AG09319 (cell line): ENCODE measurements at regions not wholly inside any gene's neighbourhood (a gene's known extent, or its start where the extent isn't known, plus 50 kb on each side); places are given as distances from the start of the nearest gene placed in this dataset.

Source experiments
- DNase-seq: peaks from one replicate; pipeline ENCODE4 v3.0.0-alpha.2; 2010; ENCODE audit warnings: low read depth; ENCODE audit errors: extremely low read depth
- CTCF ChIP-seq: IDR thresholded peaks from 2 replicates; pipeline ENCODE4 v1.5.1; 2011; ENCODE audit warnings: low read depth, mild to moderate bottlenecking, inconsistent platforms, low read length, moderate library complexity

- TF ChIP-seq CTCF: peak; percentile 49
- no peak for DNase-seq
Measured at GRCh38 chr11:128021349-128022006, 565.9 kb downstream of the ETS1 start.

- no peak for DNase-seq
- no peak for TF ChIP-seq CTCF
Measured at GRCh38 chr11:128018692-128019091, 568.7 kb downstream of the ETS1 start.

- no peak for TF ChIP-seq CTCF
Measured at GRCh38 chr11:128005562-128005961, 581.8 kb downstream of the ETS1 start.

GRCh38 chr11:127998421-127998820 is 588.9 kb downstream of the ETS1 start:
- TF ChIP-seq CTCF: no peak
- DNase-seq: no peak

More at GRCh38 chr11:128005562-128005961, 581.8 kb downstream of the ETS1 start:
- DNase-seq: no peak

GRCh38 chr11:127997594-127997993 is 589.8 kb downstream of the ETS1 start:
- TF ChIP-seq CTCF: no peak
- no peak for DNase-seq

GRCh38 chr11:127996825-127997224 is 590.5 kb downstream of the ETS1 start:
- TF ChIP-seq CTCF: no peak
- DNase-seq: no peak

GRCh38 chr11:127995921-127996320 is 591.4 kb downstream of the ETS1 start:
- no peak for TF ChIP-seq CTCF

More at GRCh38 chr11:127995921-127996320, 591.4 kb downstream of the ETS1 start:
- DNase-seq: no peak
